ENCODE measurements at regions not wholly inside any gene's neighbourhood (a gene's known extent, or its start where the extent isn't known, plus 50 kb on each side); places are given as distances from the start of the nearest gene placed in this dataset.

GRCh38 chr11:119506436-119506835, 83.5 kb upstream of the THY1 start:
- ATAC-seq (ENCODE audit: poor library complexity) (peak; percentile 70), DNase-seq (peak; percentile 10)
- intact Hi-C loops (cut with DNase I) = no loop called here

DNA sequence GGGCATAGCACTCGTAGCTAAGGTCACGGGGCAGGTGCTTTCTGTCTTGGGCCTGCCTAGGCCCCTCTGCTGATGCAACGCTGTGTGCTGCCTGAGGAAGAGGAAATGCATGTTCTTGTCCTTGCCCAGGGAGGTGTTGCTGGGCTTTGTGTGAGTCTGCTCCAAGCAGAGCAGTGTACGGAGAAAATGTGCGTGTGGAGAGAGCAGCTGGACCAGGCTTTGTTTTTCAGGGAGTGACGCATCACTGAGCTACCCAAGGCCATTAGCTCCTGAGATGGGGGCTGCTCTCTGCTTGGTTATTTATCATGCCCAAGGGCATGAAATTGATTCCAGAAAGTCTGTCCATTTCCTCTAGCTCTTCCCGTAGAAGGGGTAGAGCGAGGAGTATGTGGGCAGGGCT, 82.9 kb upstream of the THY1 start:
- no peak for ATAC-seq (ENCODE audit: poor library complexity)
- DNase-seq = peak; percentile 22
- intact Hi-C loops (cut with DNase I) = no loop called here

DNA sequence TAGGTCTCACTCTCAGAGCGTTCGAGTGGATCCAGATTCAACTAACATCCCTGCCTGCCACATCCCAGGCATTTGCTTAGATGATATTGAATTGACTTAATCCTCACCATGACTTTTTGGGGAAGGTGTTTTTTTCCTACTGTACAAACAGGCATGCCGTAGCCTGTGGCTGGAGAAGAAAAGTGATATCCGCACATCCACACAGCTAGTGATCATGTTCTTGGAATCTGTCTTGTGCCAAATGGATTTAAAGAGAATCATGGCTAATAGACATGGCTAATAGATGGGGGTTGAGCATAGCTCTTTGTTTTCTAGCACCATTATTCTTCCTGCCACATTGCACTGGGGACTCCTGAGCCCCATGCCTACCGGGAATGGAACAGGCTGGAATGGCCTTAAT, 82.1 kb upstream of the THY1 start:
- intact Hi-C loops (cut with DNase I) = no loop called here
- ATAC-seq (ENCODE audit: poor library complexity) = no peak
- peak; percentile 1 for DNase-seq

- intact Hi-C loops (cut with DNase I) = no loop called here
- DNase-seq = peak; percentile 20
- ATAC-seq (ENCODE audit: poor library complexity) = no peak
Observed at GRCh38 chr11:119504371-119504770, 81.4 kb upstream of the THY1 start.

GRCh38 chr11:119501777-119502405, 78.9 kb upstream of the THY1 start:
- DNase-seq (no peak), ATAC-seq (ENCODE audit: poor library complexity) (no peak)
- intact Hi-C loops (cut with DNase I) = no loop called here

GRCh38 chr11:119497717-119498116, 74.7 kb upstream of the THY1 start:
- ATAC-seq (ENCODE audit: poor library complexity) = no peak
- DNase-seq = no peak
- intact Hi-C loops (cut with DNase I) = no loop called here

- DNase-seq (no peak), ATAC-seq (ENCODE audit: poor library complexity) (no peak)
- intact Hi-C loops (cut with DNase I) = no loop called here
Observed at GRCh38 chr11:119496997-119497396, 74.0 kb upstream of the THY1 start.

GRCh38 chr11:119496469-119496868, 73.5 kb upstream of the THY1 start:
- DNase-seq (no peak), ATAC-seq (ENCODE audit: poor library complexity) (no peak)
- intact Hi-C loops (cut with DNase I) = no loop called here

- ATAC-seq (ENCODE audit: poor library complexity) = no peak
- no peak for DNase-seq
- intact Hi-C loops (cut with DNase I) = no loop called here
Observed at GRCh38 chr11:119493712-119494111, 70.7 kb upstream of the THY1 start.

- DNase-seq (no peak), ATAC-seq (ENCODE audit: poor library complexity) (no peak)
Observed at GRCh38 chr11:119491753-119492510, 69.0 kb upstream of the THY1 start.

GRCh38 chr11:119490253-119491006, 67.5 kb upstream of the THY1 start:
- no peak for ATAC-seq (ENCODE audit: poor library complexity)
- DNase-seq = no peak
- intact Hi-C loops (cut with DNase I) = no loop called here

More at GRCh38 chr11:119491753-119492510, 69.0 kb upstream of the THY1 start:
- intact Hi-C loops (cut with DNase I) = no loop called here

DNA sequence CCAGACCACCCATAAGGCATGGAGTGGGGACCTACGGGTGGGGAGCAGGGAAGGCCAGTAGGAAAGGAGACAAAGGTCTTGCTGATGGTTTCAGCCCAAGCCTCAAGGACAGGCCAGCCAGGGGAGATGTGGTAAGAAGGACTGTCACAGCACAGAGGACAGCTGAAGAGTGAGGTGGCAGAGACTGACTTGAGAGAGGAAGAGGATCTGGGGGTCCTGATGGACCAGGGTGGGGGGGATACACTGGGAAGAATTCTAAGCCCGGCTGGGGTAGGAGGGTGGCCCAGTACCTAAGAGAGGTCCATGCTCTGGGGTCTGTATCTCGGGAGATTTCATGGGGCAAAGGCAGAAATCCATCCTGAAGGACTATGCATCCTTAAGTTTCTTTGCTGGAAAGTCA, 66.1 kb upstream of the THY1 start:
- intact Hi-C loops (cut with DNase I) = no loop called here
- ATAC-seq (ENCODE audit: poor library complexity) (no peak), DNase-seq (no peak)

- intact Hi-C loops (cut with DNase I) = no loop called here
- DNase-seq = no peak
- ATAC-seq (ENCODE audit: poor library complexity) = no peak
Observed at GRCh38 chr11:119488256-119488995, 65.5 kb upstream of the THY1 start.

GRCh38 chr11:119486691-119487259, 63.8 kb upstream of the THY1 start:
- ATAC-seq (ENCODE audit: poor library complexity) = no peak
- DNase-seq = no peak
- intact Hi-C loops (cut with DNase I) = no loop called here

- no peak for DNase-seq
- ATAC-seq (ENCODE audit: poor library complexity) = no peak
- intact Hi-C loops (cut with DNase I) = no loop called here
Observed at GRCh38 chr11:119486016-119486415, 63.0 kb upstream of the THY1 start.

GRCh38 chr11:119484741-119485605, 62.0 kb upstream of the THY1 start:
- DNase-seq (no peak), ATAC-seq (ENCODE audit: poor library complexity) (no peak)
- intact Hi-C loops (cut with DNase I) = loop anchor here (5.0 kb wide), 1 partner anchor 622 kb away; no protein-coding TSS in a partner anchor

- ATAC-seq (ENCODE audit: poor library complexity) (no peak), DNase-seq (no peak)
- intact Hi-C loops (cut with DNase I) = loop anchor here (5.0 kb wide), 1 partner anchor 623 kb away; no protein-coding TSS in a partner anchor
Observed at GRCh38 chr11:119483881-119484371, 61.0 kb upstream of the THY1 start.

Data from Right ventricle myocardium superior (tissue), 1 donor.